ENCODE measurements at regions not wholly inside any gene's neighbourhood (a gene's known extent, or its start where the extent isn't known, plus 50 kb on each side); places are given as distances from the start of the nearest gene placed in this dataset.

GRCh38 chr14:104499784-104500760, 79.5 kb upstream of the C14orf180 start:
- TF ChIP-seq Cebpa-rat (IDR thresholded peaks at IDR 0.05) = no peak
- H3K27me3 ChIP-seq = no peaks in the 10 kb centered on the region
- no peak overlapping the region for H3K4me3 ChIP-seq
- H3K36me3 ChIP-seq = no peaks in the 10 kb centered on the region
- H3K9ac ChIP-seq = no peak overlapping the region
- peaks cover 38% of the 10 kb centered on the region for H3K9me3 ChIP-seq
- H3K27ac ChIP-seq = no peak overlapping the region
- no peaks in the 10 kb centered on the region for H3K4me1 ChIP-seq
- no peak overlapping the region for H3K4me2 ChIP-seq
- H4K20me1 ChIP-seq = no peaks in the 10 kb centered on the region

DNA sequence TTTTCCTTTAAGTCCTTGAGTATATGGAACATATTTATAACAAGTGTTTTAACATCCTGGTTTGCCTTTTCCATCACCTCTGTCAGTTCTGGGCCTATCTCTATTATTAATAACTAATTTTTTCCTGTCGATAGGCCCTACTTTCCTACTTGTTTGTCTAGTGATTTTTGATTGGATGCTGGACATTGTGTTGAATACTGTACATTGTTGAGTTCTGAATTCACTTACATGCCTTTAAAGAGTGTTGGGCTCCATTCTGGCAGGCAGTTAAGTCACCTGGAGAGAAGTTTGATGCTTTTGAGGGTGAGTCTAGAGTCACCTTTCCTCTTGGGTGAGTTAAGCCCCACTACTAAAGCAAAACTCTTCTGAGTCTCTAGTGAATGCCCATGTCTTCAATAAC, 77.5 kb upstream of the C14orf180 start:
- no peaks in the 10 kb centered on the region for H4K20me1 ChIP-seq
- H3K4me1 ChIP-seq = peaks cover 7% of the 10 kb centered on the region; the same call in 1 of the 2 replicates
- H3K27me3 ChIP-seq = no peaks in the 10 kb centered on the region
- H3K4me2 ChIP-seq = no peak overlapping the region
- TF ChIP-seq Cebpa-rat (IDR thresholded peaks at IDR 0.05) = no peak
- H3K27ac ChIP-seq = no peak overlapping the region
- no peak overlapping the region for H3K4me3 ChIP-seq
- H3K36me3 ChIP-seq = no peaks in the 10 kb centered on the region
- peaks cover 25% of the 10 kb centered on the region for H3K9me3 ChIP-seq
- no peak overlapping the region for H3K9ac ChIP-seq

GRCh38 chr14:104503691-104504090, 75.9 kb upstream of the C14orf180 start:
- Histone ChIP-seq H3K4me1 (peaks cover 7% of the 10 kb centered on the region; the same call in 1 of the 2 replicates), H4K20me1 (no peaks in the 10 kb centered on the region), H3K27ac (no peak overlapping the region), H3K9ac (no peak overlapping the region), H3K27me3 (no peaks in the 10 kb centered on the region), H3K9me3 (peaks cover 25% of the 10 kb centered on the region), H3K4me2 (no peak overlapping the region), H3K36me3 (no peaks in the 10 kb centered on the region), H3K4me3 (no peak overlapping the region)
- no peak for TF ChIP-seq Cebpa-rat (IDR thresholded peaks at IDR 0.05)

- Histone ChIP-seq H3K9me3 (peaks cover 25% of the 10 kb centered on the region), H3K4me3 (no peak overlapping the region), H3K9ac (no peak overlapping the region), H3K27me3 (no peaks in the 10 kb centered on the region), H3K27ac (no peak overlapping the region), H3K4me1 (peaks cover 7% of the 10 kb centered on the region; the same call in 1 of the 2 replicates), H4K20me1 (no peaks in the 10 kb centered on the region), H3K36me3 (no peaks in the 10 kb centered on the region), H3K4me2 (no peak overlapping the region)
- no peak for TF ChIP-seq Cebpa-rat (IDR thresholded peaks at IDR 0.05)
Observed at GRCh38 chr14:104504172-104504735, 75.3 kb upstream of the C14orf180 start.

DNA sequence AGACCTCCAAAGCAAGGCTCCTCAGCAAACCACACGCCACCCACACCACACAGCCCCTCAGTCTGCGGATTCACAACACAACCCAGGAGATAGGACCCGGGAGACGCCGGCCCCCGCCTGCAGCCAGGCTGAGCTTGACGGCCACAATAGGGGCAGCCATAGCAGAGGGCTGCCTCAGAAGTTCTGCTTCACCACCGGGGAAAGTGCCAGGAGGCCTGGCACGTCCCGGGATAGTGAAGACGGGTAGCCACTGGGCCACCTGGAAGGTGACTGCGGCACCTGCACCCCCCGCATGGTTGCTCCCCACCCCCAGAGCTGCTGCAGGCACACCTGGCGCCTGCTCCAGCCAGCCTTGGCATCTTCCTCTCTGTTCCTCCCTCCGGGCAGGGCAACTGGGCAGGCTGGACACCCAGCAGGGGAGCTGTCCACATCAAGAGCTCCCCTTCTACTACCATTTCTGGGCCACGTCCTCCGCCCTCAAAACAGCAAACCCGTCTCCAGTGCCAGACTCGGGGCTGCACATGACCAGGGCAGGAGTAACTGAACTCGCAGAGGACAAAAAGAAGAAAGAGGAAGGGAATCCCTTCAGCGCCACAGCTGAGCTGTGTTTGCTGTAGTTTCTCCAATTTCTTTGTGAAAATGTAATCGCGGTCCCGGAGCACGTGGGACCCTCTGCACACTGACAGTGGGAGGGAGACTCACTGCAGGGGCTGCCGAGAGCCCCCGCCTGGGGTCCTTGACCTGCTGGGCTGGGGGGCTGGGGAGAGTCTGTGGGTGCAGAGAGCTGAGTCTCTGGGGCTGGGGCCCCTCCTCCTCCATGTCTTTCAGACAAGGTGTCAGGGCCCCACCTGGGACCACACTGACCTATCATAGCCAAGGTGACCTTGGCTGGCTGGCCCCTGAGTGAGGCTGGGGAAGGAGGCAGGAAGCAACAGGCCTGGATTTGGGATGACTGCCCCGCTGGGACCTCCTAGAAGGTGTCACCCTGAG, 74.2 kb upstream of the C14orf180 start:
- no peaks in the 10 kb centered on the region for H4K20me1 ChIP-seq
- no peaks in the 10 kb centered on the region for H3K27me3 ChIP-seq
- H3K4me3 ChIP-seq = no peak overlapping the region
- no peak overlapping the region for H3K4me2 ChIP-seq
- peaks cover 10% of the 10 kb centered on the region for H3K4me1 ChIP-seq
- TF ChIP-seq Cebpa-rat (IDR thresholded peaks at IDR 0.05) = no peak
- no peak overlapping the region for H3K9ac ChIP-seq
- H3K9me3 ChIP-seq = peaks cover 25% of the 10 kb centered on the region
- no peaks in the 10 kb centered on the region for H3K36me3 ChIP-seq
- H3K27ac ChIP-seq = peak overlapping the region; percentile 9; the same call in 1 of the 2 replicates

GRCh38 chr14:104506461-104507253, 72.9 kb upstream of the C14orf180 start:
- Histone ChIP-seq H3K9me3 (peaks cover 15% of the 10 kb centered on the region), H3K4me2 (no peak overlapping the region), H3K27me3 (no peaks in the 10 kb centered on the region), H3K27ac (no peak overlapping the region), H3K9ac (no peak overlapping the region), H3K36me3 (no peaks in the 10 kb centered on the region), H3K4me1 (peaks cover 23% of the 10 kb centered on the region), H3K4me3 (no peak overlapping the region), H4K20me1 (no peaks in the 10 kb centered on the region)
- TF ChIP-seq Cebpa-rat (IDR thresholded peaks at IDR 0.05) = no peak

DNA sequence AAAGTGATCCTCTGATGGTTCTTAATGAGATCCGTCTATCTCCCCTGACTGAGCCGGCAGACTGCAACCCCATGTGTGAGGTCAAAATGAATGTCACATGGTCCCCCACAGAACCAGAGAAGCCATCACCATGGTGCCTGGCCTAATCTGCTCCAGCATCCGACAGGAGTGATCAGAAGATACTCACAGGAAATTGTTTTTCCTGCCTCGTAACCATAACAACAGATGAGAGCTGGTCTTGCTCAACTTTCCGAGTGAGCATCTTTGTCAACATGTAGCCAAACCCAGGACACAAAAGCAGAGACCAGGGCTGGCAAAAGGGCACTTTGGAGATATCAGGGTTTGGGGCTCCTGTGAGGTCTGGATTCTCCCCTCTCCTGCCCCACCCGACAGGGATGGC, 72.1 kb upstream of the C14orf180 start:
- Histone ChIP-seq H3K4me3 (no peak overlapping the region), H3K27ac (no peak overlapping the region), H3K9ac (no peak overlapping the region), H4K20me1 (no peaks in the 10 kb centered on the region), H3K4me2 (no peak overlapping the region), H3K36me3 (no peaks in the 10 kb centered on the region), H3K9me3 (peaks cover 8% of the 10 kb centered on the region), H3K27me3 (no peaks in the 10 kb centered on the region), H3K4me1 (peaks cover 30% of the 10 kb centered on the region)
- no peak for TF ChIP-seq Cebpa-rat (IDR thresholded peaks at IDR 0.05)

DNA sequence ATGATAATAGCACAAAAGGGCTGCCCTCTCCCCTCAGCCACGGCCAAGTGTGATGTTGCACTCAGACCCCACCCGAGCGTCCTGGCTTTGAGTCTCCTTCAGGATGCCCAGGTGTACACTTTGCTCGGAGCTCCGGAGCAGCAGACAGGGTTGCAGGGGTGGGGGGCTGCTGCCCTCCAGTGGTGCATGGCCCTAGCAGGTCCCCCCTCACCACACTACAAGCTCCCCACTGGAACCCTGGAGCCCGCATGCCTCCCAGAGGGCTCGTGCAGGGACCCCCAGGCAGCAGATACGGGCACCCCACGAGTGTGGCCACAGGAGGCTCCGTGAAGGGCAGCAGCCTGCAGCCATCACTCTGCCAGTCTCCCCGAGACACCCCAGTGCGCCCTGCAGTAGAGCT, 69.9 kb upstream of the C14orf180 start:
- no peak overlapping the region for H3K4me3 ChIP-seq
- H3K36me3 ChIP-seq = no peaks in the 10 kb centered on the region
- H3K27me3 ChIP-seq = no peaks in the 10 kb centered on the region
- H3K9ac ChIP-seq = no peak overlapping the region
- peaks cover 52% of the 10 kb centered on the region for H3K4me1 ChIP-seq
- H3K27ac ChIP-seq = no peak overlapping the region
- no peak overlapping the region for H3K4me2 ChIP-seq
- H3K9me3 ChIP-seq = no peaks in the 10 kb centered on the region; the same call in 1 of the 2 replicates
- TF ChIP-seq Cebpa-rat (IDR thresholded peaks at IDR 0.05) = no peak
- no peaks in the 10 kb centered on the region for H4K20me1 ChIP-seq

DNA sequence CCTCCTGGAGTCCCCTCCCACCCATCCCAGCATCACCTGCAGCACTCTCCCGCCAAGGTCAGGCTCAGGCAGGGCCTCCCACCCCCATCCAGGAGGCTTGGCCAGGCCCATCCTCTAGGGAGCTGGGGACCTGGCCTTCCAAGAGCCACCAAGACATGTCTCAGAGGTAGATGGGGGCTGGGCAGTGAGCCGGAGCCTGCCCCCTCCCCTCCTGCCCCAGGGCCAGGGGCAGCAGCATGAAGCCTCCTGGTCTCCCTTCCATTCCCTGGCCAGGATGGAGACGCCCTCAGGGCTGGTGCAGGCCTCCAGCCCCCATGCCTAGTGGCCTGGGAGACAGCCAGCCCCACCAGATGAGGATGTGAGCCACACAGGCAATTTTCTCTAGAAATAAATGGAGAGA, 69.3 kb upstream of the C14orf180 start:
- Histone ChIP-seq H3K9ac (0 out of 2 replicates have a peak overlapping the region, but pooled peaks have one; percentile 12), H3K27me3 (no peaks in the 10 kb centered on the region), H3K9me3 (no peaks in the 10 kb centered on the region; the same call in 1 of the 2 replicates), H3K4me2 (peak overlapping the region; percentile 64), H4K20me1 (no peaks in the 10 kb centered on the region), H3K27ac (no peak overlapping the region), H3K36me3 (no peaks in the 10 kb centered on the region), H3K4me3 (no peak overlapping the region), H3K4me1 (peaks cover 54% of the 10 kb centered on the region)
- TF ChIP-seq Cebpa-rat (IDR thresholded peaks at IDR 0.05) = no peak
